Lower leg skin (tissue), 4 donors: ENCODE measurements at regions not wholly inside any gene's neighbourhood (a gene's known extent, or its start where the extent isn't known, plus 50 kb on each side); places are given as distances from the start of the nearest gene placed in this dataset.

Source experiments
- DNase-seq, 2 donors: peaks; one replicate each; pipeline ENCODE4 v3.0.0-alpha.2; 2019; ENCODE audit warnings: low spot score in 2 of 2
- H3K4me3 ChIP-seq: fragments of 200-600 bp; sonication (generic); 2 replicates; pipeline ENCODE4 v1.5.1; 2017; ENCODE audit warnings: mild to moderate bottlenecking, low read depth; ENCODE audit not compliant: poor library complexity, severe bottlenecking
- POLR2A ChIP-seq, 2 donors: fragments of 450-650 bp; IDR thresholded peaks; one replicate each; pipeline ENCODE4 v1.6.1; 2016 to 2017; ENCODE audit warnings: antibody characterized with exemption in 2 of 2, mild to moderate bottlenecking in 1 of 2, moderate library complexity in 1 of 2
- WGBS, 2 donors: methylation state at CpG; one replicate each; pipeline ENCODE4 v1.1.5; 2018; 5-methylcytosine and 5-hydroxymethylcytosine counted together
- intact Hi-C: fragments of 100-400 bp; cut with DNase I; formaldehyde crosslinking; loops from one replicate; pipeline ENCODE4 v1.15.0; 2023; ENCODE audit warnings: low total_unique reads
- TF ChIP-seq, protein P1 (sequence below), 3 donors: fragments of 450-650 bp; IDR thresholded peaks; one replicate each; pipeline ENCODE4 v1.5.1; 2016; ENCODE audit warnings: antibody characterized with exemption in 3 of 3, mild to moderate bottlenecking in 3 of 3, moderate library complexity in 2 of 3

DNA sequence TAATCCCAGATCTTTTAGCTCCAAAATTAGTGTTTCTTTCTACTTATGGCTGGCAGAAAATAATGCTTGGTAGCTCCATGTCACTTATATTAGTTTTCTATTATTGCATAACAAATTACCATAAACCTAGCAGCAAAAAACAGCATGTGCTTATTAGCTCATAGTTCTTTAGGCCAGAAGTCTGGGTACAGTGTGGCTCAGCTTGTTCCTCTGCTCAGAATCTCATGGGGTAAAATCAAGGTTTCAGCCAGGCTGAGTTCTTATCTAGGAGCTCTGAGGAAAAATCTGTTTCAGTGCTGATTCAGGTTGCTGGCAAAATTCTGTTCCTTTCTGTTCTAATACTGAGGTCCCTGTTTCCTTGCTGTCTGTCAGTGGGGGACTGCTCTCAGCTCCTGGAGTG, 101.1 kb downstream of the CT47B1 start:
- peak in 1 of 2 donors; percentile 12 for DNase-seq
- no peak for TF ChIP-seq POLR2A (IDR thresholded peaks at IDR 0.05)
- TF ChIP-seq, protein P1, sequence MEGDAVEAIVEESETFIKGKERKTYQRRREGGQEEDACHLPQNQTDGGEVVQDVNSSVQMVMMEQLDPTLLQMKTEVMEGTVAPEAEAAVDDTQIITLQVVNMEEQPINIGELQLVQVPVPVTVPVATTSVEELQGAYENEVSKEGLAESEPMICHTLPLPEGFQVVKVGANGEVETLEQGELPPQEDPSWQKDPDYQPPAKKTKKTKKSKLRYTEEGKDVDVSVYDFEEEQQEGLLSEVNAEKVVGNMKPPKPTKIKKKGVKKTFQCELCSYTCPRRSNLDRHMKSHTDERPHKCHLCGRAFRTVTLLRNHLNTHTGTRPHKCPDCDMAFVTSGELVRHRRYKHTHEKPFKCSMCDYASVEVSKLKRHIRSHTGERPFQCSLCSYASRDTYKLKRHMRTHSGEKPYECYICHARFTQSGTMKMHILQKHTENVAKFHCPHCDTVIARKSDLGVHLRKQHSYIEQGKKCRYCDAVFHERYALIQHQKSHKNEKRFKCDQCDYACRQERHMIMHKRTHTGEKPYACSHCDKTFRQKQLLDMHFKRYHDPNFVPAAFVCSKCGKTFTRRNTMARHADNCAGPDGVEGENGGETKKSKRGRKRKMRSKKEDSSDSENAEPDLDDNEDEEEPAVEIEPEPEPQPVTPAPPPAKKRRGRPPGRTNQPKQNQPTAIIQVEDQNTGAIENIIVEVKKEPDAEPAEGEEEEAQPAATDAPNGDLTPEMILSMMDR (IDR thresholded peaks at IDR 0.05) = no peak
- intact Hi-C loops = no loop called here
- no peak overlapping the region for H3K4me3 ChIP-seq

DNA sequence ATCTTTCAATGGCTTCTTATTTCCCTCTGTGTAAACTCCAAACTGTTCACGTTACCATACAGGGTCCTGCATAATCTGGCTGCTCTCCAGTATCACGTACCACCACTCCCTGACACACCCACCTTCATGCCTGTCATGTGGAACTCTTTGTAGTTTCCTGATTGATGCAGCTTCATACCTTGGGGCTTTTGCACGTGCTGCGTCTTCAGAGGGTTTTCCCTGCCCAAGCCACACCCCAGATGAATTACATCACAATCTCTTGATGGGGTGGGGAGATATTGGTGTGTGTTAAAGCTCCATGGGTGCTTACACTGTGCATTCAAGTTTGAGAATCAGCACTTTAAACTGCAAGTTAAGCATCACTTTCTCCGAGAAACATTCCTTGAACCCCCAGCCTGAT, 101.9 kb downstream of the CT47B1 start:
- intact Hi-C loops = no loop called here
- H3K4me3 ChIP-seq = no peak overlapping the region
- no peak for TF ChIP-seq POLR2A (IDR thresholded peaks at IDR 0.05)
- TF ChIP-seq, protein P1 (IDR thresholded peaks at IDR 0.05) = no peak
- 24 to 28% methylated on average over 5 of the region's 5 CpGs for WGBS, 2 donors
- peak in 1 of 2 donors; percentile 13 for DNase-seq

DNA sequence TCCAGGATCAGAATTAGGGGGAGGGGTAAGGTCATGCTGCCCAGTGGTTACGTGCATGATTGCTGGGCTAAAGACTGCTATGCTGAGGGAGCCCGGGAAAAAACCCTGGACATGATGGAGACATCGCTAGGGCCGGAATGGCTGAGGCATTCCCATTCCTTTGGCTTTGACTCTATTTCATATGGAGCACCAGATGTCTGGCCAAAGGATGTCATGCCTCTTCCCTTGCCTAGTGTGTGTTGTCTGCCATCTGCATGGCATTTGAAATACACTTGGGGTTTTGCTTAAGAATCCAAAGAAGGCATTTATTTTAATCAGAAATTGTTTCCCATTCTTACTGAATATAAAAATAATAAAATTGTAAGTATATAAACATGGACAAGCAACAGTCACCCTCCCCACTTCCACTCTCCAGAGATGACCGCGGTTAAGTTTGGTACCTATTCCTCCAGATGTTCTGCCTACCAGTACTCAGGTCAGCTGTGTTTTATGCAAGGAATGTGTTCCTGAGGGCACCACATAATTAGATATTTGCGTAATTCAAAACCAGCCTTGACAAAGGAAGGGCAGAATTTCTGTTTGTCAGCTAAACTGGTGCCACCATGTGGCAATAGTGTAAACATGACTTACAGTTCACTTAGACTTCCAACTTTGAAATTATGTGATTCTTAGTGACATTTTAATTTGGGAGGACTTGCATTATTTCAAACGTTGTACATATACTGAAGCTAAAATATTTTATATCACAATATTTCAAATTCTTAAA, 105.9 kb downstream of the CT47B1 start:
- peak in 1 of 2 donors; percentile 12 for DNase-seq
- TF ChIP-seq, protein P1 (IDR thresholded peaks at IDR 0.05) = no peak
- no peak for TF ChIP-seq POLR2A (IDR thresholded peaks at IDR 0.05)
- H3K4me3 ChIP-seq = no peak overlapping the region
- WGBS, 2 donors = 35 to 46% methylated on average over 6 to 8 of the region's 8 CpGs
- intact Hi-C loops = no loop called here

DNA sequence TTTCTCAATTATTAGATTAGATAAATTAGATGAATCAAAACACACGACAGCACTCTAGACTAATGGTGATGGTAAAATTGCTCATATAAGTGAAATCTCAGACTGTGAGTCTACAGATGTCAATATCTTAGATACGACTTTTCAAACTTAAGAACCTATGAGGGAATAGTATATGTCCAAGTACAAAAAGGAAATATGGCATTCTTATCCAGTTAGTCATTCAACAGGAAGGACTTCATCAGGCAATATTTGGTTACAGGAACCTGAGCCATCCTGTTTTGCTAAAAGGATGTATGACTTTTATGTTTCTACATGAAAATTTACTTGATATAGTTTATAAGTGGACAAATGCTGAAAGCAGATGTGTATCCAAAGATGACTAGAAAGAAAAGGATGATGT, 107.0 kb downstream of the CT47B1 start:
- DNase-seq = no peak
- no peak overlapping the region for H3K4me3 ChIP-seq
- WGBS, 2 donors = 57 to 79% methylated on average over 2 of the region's 2 CpGs
- TF ChIP-seq, protein P1 (IDR thresholded peaks at IDR 0.05) = no peak
- no peak for TF ChIP-seq POLR2A (IDR thresholded peaks at IDR 0.05)
- intact Hi-C loops = no loop called here

DNA sequence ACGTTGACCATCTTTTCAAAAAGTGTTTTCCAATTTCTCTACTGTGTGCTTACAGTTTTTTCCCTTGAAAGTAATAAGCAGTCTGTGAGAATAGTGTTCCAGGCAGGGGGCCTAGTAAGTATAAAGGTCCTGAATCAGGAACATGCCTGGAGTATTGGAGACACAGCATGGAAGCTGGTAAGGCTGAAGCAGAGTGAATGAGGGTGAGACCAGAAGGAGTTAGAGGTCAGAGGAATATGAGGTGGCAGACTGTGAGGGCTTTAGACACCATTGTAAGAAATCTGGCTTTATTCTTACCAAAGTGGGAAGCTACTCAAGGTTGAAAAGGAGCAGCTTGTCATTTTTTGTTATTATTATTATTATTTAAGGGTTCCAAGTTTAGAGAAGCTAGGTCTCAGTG, 107.4 kb downstream of the CT47B1 start:
- no peak for TF ChIP-seq POLR2A (IDR thresholded peaks at IDR 0.05)
- TF ChIP-seq, protein P1 (IDR thresholded peaks at IDR 0.05) = no peak
- 85 to 92% methylated on average over 1 of the region's 1 CpG for WGBS, 2 donors
- DNase-seq = no peak
- intact Hi-C loops = no loop called here
- no peak overlapping the region for H3K4me3 ChIP-seq

DNA sequence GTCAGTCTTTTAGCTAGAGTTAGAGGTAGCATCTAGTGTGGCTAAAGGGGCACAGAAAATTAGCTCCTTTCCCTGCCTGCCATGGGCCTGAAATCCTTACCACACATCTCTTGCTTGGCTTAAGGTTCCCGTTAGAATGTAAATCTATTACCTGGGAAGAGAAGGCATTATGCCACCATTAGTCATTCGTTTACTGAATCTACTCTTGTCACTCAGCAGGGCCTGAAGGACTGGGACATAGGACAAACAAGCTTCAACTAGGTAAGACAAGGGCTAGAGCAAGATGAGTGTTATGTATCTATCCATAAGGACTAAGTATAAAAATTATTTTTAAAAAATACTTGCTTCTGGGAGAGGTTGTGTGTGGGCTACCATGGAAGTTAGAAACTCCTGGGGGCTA, 112.4 kb downstream of the CT47B1 start:
- intact Hi-C loops = no loop called here
- no peak overlapping the region for H3K4me3 ChIP-seq
- 59 to 85% methylated on average over 2 of the region's 2 CpGs for WGBS, 2 donors
- DNase-seq = no peak
- TF ChIP-seq, protein P1 (IDR thresholded peaks at IDR 0.05) = no peak
- no peak for TF ChIP-seq POLR2A (IDR thresholded peaks at IDR 0.05)
